ENCODE measurements at regions not wholly inside any gene's neighbourhood (a gene's known extent, or its start where the extent isn't known, plus 50 kb on each side); places are given as distances from the start of the nearest gene placed in this dataset.

- no peaks in the 10 kb centered on the region for H3K79me2 ChIP-seq
- H4K20me1 ChIP-seq (ENCODE audit: insufficient read depth, poor library complexity, severe bottlenecking), result no peaks in the 10 kb centered on the region
- no peaks in the 10 kb centered on the region for H3K27me3 ChIP-seq
- no peaks in the 10 kb centered on the region for H3K9me3 ChIP-seq (ENCODE audit: low read depth)
- H3K4me3 ChIP-seq, result no peak overlapping the region
- H3K4me2 ChIP-seq, result no peak overlapping the region
- no peaks in the 10 kb centered on the region for H3K36me3 ChIP-seq (replicated peaks; ENCODE audit: insufficient read depth, low read depth)
- no peak for TF ChIP-seq CTCF (IDR thresholded peaks at IDR 0.05; ENCODE audit: poor library complexity)
- TF ChIP-seq EZH2phosphoT487 (IDR thresholded peaks at IDR 0.05; ENCODE audit: low read depth, severe bottlenecking, unreplicated experiment), result no peak
- no peak for TF ChIP-seq EZH2 (IDR thresholded peaks at IDR 0.05; ENCODE audit: borderline replicate concordance)
- DNase-seq (ENCODE audit: low spot score), result no peak
- no peak overlapping the region for H3K27ac ChIP-seq
- no peaks in the 10 kb centered on the region for H3K9me2 ChIP-seq (replicated peaks; ENCODE audit: insufficient read depth)
- 67% methylated on average over 3 of the region's 3 CpGs for WGBS (ENCODE audit: low lambda C conversion rate, missing lambda C conversion rate)
- no peaks in the 10 kb centered on the region for H3K4me1 ChIP-seq (ENCODE audit: insufficient read depth)
- no peak overlapping the region for H2AFZ ChIP-seq
Measured at GRCh38 chr5:106610041-106610440, 1060.7 kb downstream of the EFNA5 start.

GRCh38 chr5:106601620-106602019 lies 1069.1 kb downstream of the EFNA5 start:
- Histone ChIP-seq H3K4me1 (ENCODE audit: insufficient read depth) (no peaks in the 10 kb centered on the region), H4K20me1 (ENCODE audit: insufficient read depth, poor library complexity, severe bottlenecking) (no peaks in the 10 kb centered on the region), H3K79me2 (no peaks in the 10 kb centered on the region), H3K9me2 (replicated peaks; ENCODE audit: insufficient read depth) (no peaks in the 10 kb centered on the region), H3K27me3 (no peaks in the 10 kb centered on the region), H3K27ac (no peak overlapping the region), H3K36me3 (replicated peaks; ENCODE audit: insufficient read depth, low read depth) (no peaks in the 10 kb centered on the region), H3K9me3 (ENCODE audit: low read depth) (no peaks in the 10 kb centered on the region), H3K4me3 (no peak overlapping the region), H3K4me2 (no peak overlapping the region), H2AFZ (no peak overlapping the region)
- peak; percentile 7 for DNase-seq (ENCODE audit: low spot score)
- 59% methylated on average over 6 of the region's 6 CpGs for WGBS (ENCODE audit: low lambda C conversion rate, missing lambda C conversion rate)
- TF ChIP-seq EZH2 (IDR thresholded peaks at IDR 0.05; ENCODE audit: borderline replicate concordance) (no peak), EZH2phosphoT487 (IDR thresholded peaks at IDR 0.05; ENCODE audit: low read depth, severe bottlenecking, unreplicated experiment) (no peak), CTCF (IDR thresholded peaks at IDR 0.05; ENCODE audit: poor library complexity) (no peak)

- Histone ChIP-seq H3K4me1 (ENCODE audit: insufficient read depth) (no peaks in the 10 kb centered on the region), H3K9me3 (ENCODE audit: low read depth) (no peaks in the 10 kb centered on the region), H3K9me2 (replicated peaks; ENCODE audit: insufficient read depth) (no peaks in the 10 kb centered on the region), H3K27ac (no peak overlapping the region), H3K4me3 (no peak overlapping the region), H3K27me3 (no peaks in the 10 kb centered on the region), H3K4me2 (no peak overlapping the region), H2AFZ (no peak overlapping the region), H4K20me1 (ENCODE audit: insufficient read depth, poor library complexity, severe bottlenecking) (no peaks in the 10 kb centered on the region), H3K79me2 (no peaks in the 10 kb centered on the region), H3K36me3 (replicated peaks; ENCODE audit: insufficient read depth, low read depth) (no peaks in the 10 kb centered on the region)
- no peak for DNase-seq (ENCODE audit: low spot score)
- WGBS (ENCODE audit: low lambda C conversion rate, missing lambda C conversion rate), result 63% methylated on average over 1 of the region's 1 CpG
- no peak for TF ChIP-seq EZH2phosphoT487 (IDR thresholded peaks at IDR 0.05; ENCODE audit: low read depth, severe bottlenecking, unreplicated experiment)
- TF ChIP-seq EZH2 (IDR thresholded peaks at IDR 0.05; ENCODE audit: borderline replicate concordance), result no peak
- no peak for TF ChIP-seq CTCF (IDR thresholded peaks at IDR 0.05; ENCODE audit: poor library complexity)
Measured at GRCh38 chr5:106600803-106601202, 1069.9 kb downstream of the EFNA5 start.

GRCh38 chr5:106595864-106596263 lies 1074.9 kb downstream of the EFNA5 start:
- Histone ChIP-seq H3K9me3 (ENCODE audit: low read depth) (no peaks in the 10 kb centered on the region), H3K4me3 (no peak overlapping the region), H3K9me2 (replicated peaks; ENCODE audit: insufficient read depth) (no peaks in the 10 kb centered on the region), H3K4me1 (ENCODE audit: insufficient read depth) (no peaks in the 10 kb centered on the region), H3K36me3 (replicated peaks; ENCODE audit: insufficient read depth, low read depth) (no peaks in the 10 kb centered on the region), H4K20me1 (ENCODE audit: insufficient read depth, poor library complexity, severe bottlenecking) (no peaks in the 10 kb centered on the region), H3K4me2 (no peak overlapping the region), H3K27me3 (no peaks in the 10 kb centered on the region), H3K27ac (no peak overlapping the region), H3K79me2 (no peaks in the 10 kb centered on the region), H2AFZ (no peak overlapping the region)
- TF ChIP-seq EZH2phosphoT487 (IDR thresholded peaks at IDR 0.05; ENCODE audit: low read depth, severe bottlenecking, unreplicated experiment) (no peak), EZH2 (IDR thresholded peaks at IDR 0.05; ENCODE audit: borderline replicate concordance) (no peak)
- DNase-seq (ENCODE audit: low spot score), result no peak
- 98% methylated on average over 2 of the region's 2 CpGs for WGBS (ENCODE audit: low lambda C conversion rate, missing lambda C conversion rate)
